Neural progenitor cell (in vitro differentiated cells): ENCODE measurements at regions not wholly inside any gene's neighbourhood (a gene's known extent, or its start where the extent isn't known, plus 50 kb on each side); places are given as distances from the start of the nearest gene placed in this dataset.

Source experiments
- EZH2phosphoT487 ChIP-seq: fragments of 200-600 bp; sonication (generic); IDR thresholded peaks from 2 replicates; pipeline ENCODE4 v1.6.1; 2017; ENCODE audit warnings: antibody characterized with exemption
- TF ChIP-seq, protein P1 (sequence below): fragments of 200-600 bp; sonication (generic); IDR thresholded peaks from 2 replicates; pipeline ENCODE4 v1.5.1; 2017; ENCODE audit warnings: antibody characterized with exemption, mild to moderate bottlenecking

DNA sequence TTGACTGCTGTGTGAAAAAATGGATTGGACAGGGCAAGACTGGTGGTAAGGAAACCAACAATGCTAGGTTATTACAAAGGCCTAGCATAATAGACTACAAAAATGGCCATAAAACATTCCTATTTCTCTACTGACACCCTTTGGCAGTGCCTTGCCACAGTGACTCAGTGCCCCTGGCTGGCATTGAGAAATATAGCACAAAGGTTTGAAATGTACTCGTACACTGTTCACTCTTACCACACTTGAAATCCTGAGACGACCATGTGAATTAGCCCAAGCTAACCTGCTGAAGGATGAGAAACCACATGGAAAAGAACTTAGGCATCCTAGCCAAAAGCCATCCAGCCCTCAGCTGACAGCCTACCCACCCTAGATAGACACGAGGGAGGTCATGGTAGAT is 149.8 kb upstream of the PALMD start:
- no peak for TF ChIP-seq EZH2phosphoT487
- TF ChIP-seq, protein P1, sequence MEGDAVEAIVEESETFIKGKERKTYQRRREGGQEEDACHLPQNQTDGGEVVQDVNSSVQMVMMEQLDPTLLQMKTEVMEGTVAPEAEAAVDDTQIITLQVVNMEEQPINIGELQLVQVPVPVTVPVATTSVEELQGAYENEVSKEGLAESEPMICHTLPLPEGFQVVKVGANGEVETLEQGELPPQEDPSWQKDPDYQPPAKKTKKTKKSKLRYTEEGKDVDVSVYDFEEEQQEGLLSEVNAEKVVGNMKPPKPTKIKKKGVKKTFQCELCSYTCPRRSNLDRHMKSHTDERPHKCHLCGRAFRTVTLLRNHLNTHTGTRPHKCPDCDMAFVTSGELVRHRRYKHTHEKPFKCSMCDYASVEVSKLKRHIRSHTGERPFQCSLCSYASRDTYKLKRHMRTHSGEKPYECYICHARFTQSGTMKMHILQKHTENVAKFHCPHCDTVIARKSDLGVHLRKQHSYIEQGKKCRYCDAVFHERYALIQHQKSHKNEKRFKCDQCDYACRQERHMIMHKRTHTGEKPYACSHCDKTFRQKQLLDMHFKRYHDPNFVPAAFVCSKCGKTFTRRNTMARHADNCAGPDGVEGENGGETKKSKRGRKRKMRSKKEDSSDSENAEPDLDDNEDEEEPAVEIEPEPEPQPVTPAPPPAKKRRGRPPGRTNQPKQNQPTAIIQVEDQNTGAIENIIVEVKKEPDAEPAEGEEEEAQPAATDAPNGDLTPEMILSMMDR = no peak
